Loucy (cell line): ENCODE measurements at regions not wholly inside any gene's neighbourhood (a gene's known extent, or its start where the extent isn't known, plus 50 kb on each side); places are given as distances from the start of the nearest gene placed in this dataset.

Experiments used
- H2AFZ ChIP-seq: fragments of 200-600 bp; sonication (generic); 2 replicates; pipeline ENCODE4 v1.6.0; 2016; ENCODE audit warnings: antibody characterized with exemption, mild to moderate bottlenecking, low read length, moderate library complexity
- H3F3A ChIP-seq: fragments of 200-600 bp; 2 replicates; pipeline ENCODE4 v1.6.0; 2016; ENCODE audit warnings: antibody characterized with exemption, low read depth, mild to moderate bottlenecking
- H3K27me3 ChIP-seq: fragments of 200-600 bp; sonication (generic); 2 replicates; pipeline ENCODE4 v1.6.1; 2014; ENCODE audit warnings: low read length, mild to moderate bottlenecking; ENCODE audit not compliant: insufficient read depth, poor library complexity, severe bottlenecking
- H3K36me3 ChIP-seq: fragments of 200-600 bp; sonication (generic); 2 replicates; pipeline ENCODE4 v1.6.1; 2016; ENCODE audit warnings: low read length; ENCODE audit not compliant: insufficient read depth
- H3K4me1 ChIP-seq: fragments of 200-600 bp; sonication (generic); 2 replicates; pipeline ENCODE4 v1.5.1; 2014; ENCODE audit warnings: low read length, mild to moderate bottlenecking; ENCODE audit not compliant: insufficient read depth, poor library complexity, severe bottlenecking
- H3K4me2 ChIP-seq: fragments of 200-600 bp; sonication (generic); 2 replicates; pipeline ENCODE4 v1.6.0; 2014; ENCODE audit warnings: antibody characterized with exemption, low read length, low read depth, mild to moderate bottlenecking; ENCODE audit not compliant: poor library complexity, severe bottlenecking
- H3K4me3 ChIP-seq: fragments of 200-600 bp; sonication (generic); 2 replicates; pipeline ENCODE4 v1.5.1; 2014; ENCODE audit warnings: low read length, mild to moderate bottlenecking, mixed read lengths; ENCODE audit not compliant: poor library complexity, severe bottlenecking
- H3K79me2 ChIP-seq: fragments of 200-600 bp; sonication (generic); 2 replicates; pipeline ENCODE4 v1.6.1; 2014; ENCODE audit warnings: low read length; ENCODE audit not compliant: insufficient read depth
- H3K9ac ChIP-seq: fragments of 200-600 bp; sonication (generic); 2 replicates; pipeline ENCODE4 v1.6.0; 2014; ENCODE audit warnings: mild to moderate bottlenecking, low read depth, low read length, moderate library complexity; ENCODE audit not compliant: poor library complexity, severe bottlenecking
- H3K9me2 ChIP-seq: fragments of 200-600 bp; sonication (generic); replicated peaks from 2 replicates; pipeline ENCODE4 v1.6.1; 2016; ENCODE audit warnings: low read depth, low read length, mixed read lengths
- H3K9me3 ChIP-seq: fragments of 200-600 bp; sonication (generic); 2 replicates; pipeline ENCODE4 v1.6.1; 2014; ENCODE audit warnings: mild to moderate bottlenecking, antibody characterized with exemption, low read length, low read depth; ENCODE audit not compliant: insufficient read depth
- H4K20me1 ChIP-seq: fragments of 200-600 bp; sonication (generic); 2 replicates; pipeline ENCODE4 v1.6.0; 2014; ENCODE audit warnings: antibody characterized with exemption, low read length, mild to moderate bottlenecking; ENCODE audit not compliant: insufficient read depth, poor library complexity, severe bottlenecking
- CTCF ChIP-seq: fragments of 200-600 bp; sonication (generic); conservative IDR thresholded peaks from 2 replicates; pipeline ENCODE4 v1.5.1; 2014; ENCODE audit warnings: mild to moderate bottlenecking, antibody characterized with exemption, low read length
- EZH2phosphoT487 ChIP-seq: fragments of 200-600 bp; IDR thresholded peaks from 2 replicates; pipeline ENCODE4 v1.6.1; 2018; ENCODE audit warnings: antibody characterized with exemption, mild to moderate bottlenecking, moderate library complexity, borderline replicate concordance

- Histone ChIP-seq H3K9me2 (no peaks in the 10 kb centered on the region), H3K4me3 (no peak overlapping the region), H2AFZ (no peak overlapping the region), H3K4me1 (no peaks in the 10 kb centered on the region), H3K27me3 (no peaks in the 10 kb centered on the region), H3F3A (no peaks in the 10 kb centered on the region), H3K9me3 (no peaks in the 10 kb centered on the region), H4K20me1 (no peaks in the 10 kb centered on the region), H3K79me2 (no peaks in the 10 kb centered on the region), H3K36me3 (no peaks in the 10 kb centered on the region), H3K4me2 (no peak overlapping the region), H3K9ac (no peak overlapping the region)
- TF ChIP-seq CTCF (no peak), EZH2phosphoT487 (no peak)
Observed at GRCh38 chr10:78851647-78852046, 217.1 kb upstream of the ZMIZ1 start.

GRCh38 chr10:78852466-78853240, 216.1 kb upstream of the ZMIZ1 start:
- TF ChIP-seq EZH2phosphoT487, result no peak
- TF ChIP-seq CTCF, result peak; percentile 58
- H3K79me2 ChIP-seq, result no peaks in the 10 kb centered on the region
- no peaks in the 10 kb centered on the region for H3K9me3 ChIP-seq
- no peak overlapping the region for H3K9ac ChIP-seq
- H3K36me3 ChIP-seq, result no peaks in the 10 kb centered on the region
- no peaks in the 10 kb centered on the region for H3F3A ChIP-seq
- no peak overlapping the region for H3K4me3 ChIP-seq
- H2AFZ ChIP-seq, result no peak overlapping the region
- no peak overlapping the region for H3K4me2 ChIP-seq
- no peaks in the 10 kb centered on the region for H3K27me3 ChIP-seq
- no peaks in the 10 kb centered on the region for H4K20me1 ChIP-seq
- H3K9me2 ChIP-seq, result no peaks in the 10 kb centered on the region
- no peaks in the 10 kb centered on the region for H3K4me1 ChIP-seq

- H3K9ac ChIP-seq, result no peak overlapping the region
- no peak overlapping the region for H3K4me2 ChIP-seq
- H3K9me2 ChIP-seq, result no peaks in the 10 kb centered on the region
- no peaks in the 10 kb centered on the region for H3K79me2 ChIP-seq
- H3K4me1 ChIP-seq, result no peaks in the 10 kb centered on the region
- TF ChIP-seq CTCF (no peak), EZH2phosphoT487 (no peak)
- no peaks in the 10 kb centered on the region for H3K27me3 ChIP-seq
- H3K4me3 ChIP-seq, result no peak overlapping the region
- no peaks in the 10 kb centered on the region for H3F3A ChIP-seq
- H3K9me3 ChIP-seq, result no peaks in the 10 kb centered on the region
- H4K20me1 ChIP-seq, result no peaks in the 10 kb centered on the region
- H3K36me3 ChIP-seq, result no peaks in the 10 kb centered on the region
- no peak overlapping the region for H2AFZ ChIP-seq
Observed at GRCh38 chr10:78853864-78854263, 214.9 kb upstream of the ZMIZ1 start.
